ENCODE measurements at regions not wholly inside any gene's neighbourhood (a gene's known extent, or its start where the extent isn't known, plus 50 kb on each side); places are given as distances from the start of the nearest gene placed in this dataset.

DNA sequence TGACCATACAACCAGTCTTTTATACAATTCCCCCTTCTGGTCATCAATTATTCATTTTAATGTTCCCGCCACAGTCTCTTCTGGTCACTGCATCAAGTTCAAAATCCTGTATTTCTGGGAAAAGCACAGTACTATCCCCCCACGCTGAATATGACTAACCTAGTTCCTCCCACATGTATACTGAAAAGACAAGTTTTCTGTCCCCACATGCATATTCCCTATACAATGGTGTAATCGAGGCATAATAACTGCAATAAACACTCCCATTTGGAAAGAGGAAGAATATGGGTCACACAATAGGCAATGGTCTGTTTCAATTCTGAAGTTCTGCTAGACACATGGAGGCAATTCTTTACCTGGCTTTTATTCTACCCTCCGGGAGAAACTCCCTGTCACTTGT is 344.9 kb downstream of the EFNA5 start:
- peaks cover 13% of the 10 kb centered on the region for H3K4me1 ChIP-seq (ENCODE audit: insufficient read depth, low read length, poor library complexity, severe bottlenecking)
- POLR2A ChIA-PET (ENCODE audit: low non-redundant PET), result no interaction called here

GRCh38 chr5:107324809-107325208 is 345.9 kb downstream of the EFNA5 start:
- intact Hi-C loops (cut with micrococcal nuclease; ENCODE audit: unreplicated experiment), result no loop called here
- Histone ChIP-seq H3K4me1 (ENCODE audit: insufficient read depth, low read length, poor library complexity, severe bottlenecking) (peaks cover 14% of the 10 kb centered on the region), H3K27ac (ENCODE audit: low read depth, low read length, poor library complexity, severe bottlenecking) (no peak overlapping the region), H3K9me3 (ENCODE audit: low read depth, low read length, poor library complexity, severe bottlenecking) (no peaks in the 10 kb centered on the region), H3K27me3 (replicated peaks; ENCODE audit: insufficient read depth, low read depth, low read length, poor library complexity) (no peaks in the 10 kb centered on the region), H3K36me3 (ENCODE audit: insufficient read depth, low read length, poor library complexity, severe bottlenecking) (no peaks in the 10 kb centered on the region), H3K4me3 (ENCODE audit: low read depth, low read length, poor library complexity, severe bottlenecking) (no peak overlapping the region)
- TF ChIP-seq EZH2 (IDR thresholded peaks at IDR 0.05; ENCODE audit: borderline replicate concordance, low read depth, low read length, poor library complexity, severe bottlenecking), result no peak
- TF ChIP-seq CTCF (conservative IDR thresholded peaks at IDR 0.05; ENCODE audit: low read depth, low read length), result no peak
- no peak for DNase-seq (ENCODE audit: low spot score)
- ChIA-PET POLR2A (ENCODE audit: low non-redundant PET) (no interaction called here), CTCF (no interaction called here)
- no TSS peak for BruUV-seq (replicated peaks)

More for the DNA sequence above, 344.9 kb downstream of the EFNA5 start:
- no peaks in the 10 kb centered on the region for H3K9me3 ChIP-seq (ENCODE audit: low read depth, low read length, poor library complexity, severe bottlenecking)
- no peak overlapping the region for H3K27ac ChIP-seq (ENCODE audit: low read depth, low read length, poor library complexity, severe bottlenecking)
- CTCF ChIA-PET, result no interaction called here
- TF ChIP-seq CTCF (conservative IDR thresholded peaks at IDR 0.05; ENCODE audit: low read depth, low read length) (no peak), EZH2 (IDR thresholded peaks at IDR 0.05; ENCODE audit: borderline replicate concordance, low read depth, low read length, poor library complexity, severe bottlenecking) (no peak)
- H3K27me3 ChIP-seq (replicated peaks; ENCODE audit: insufficient read depth, low read depth, low read length, poor library complexity), result no peaks in the 10 kb centered on the region
- H3K36me3 ChIP-seq (ENCODE audit: insufficient read depth, low read length, poor library complexity, severe bottlenecking), result no peaks in the 10 kb centered on the region
- intact Hi-C loops (cut with micrococcal nuclease; ENCODE audit: unreplicated experiment), result no loop called here
- no peak overlapping the region for H3K4me3 ChIP-seq (ENCODE audit: low read depth, low read length, poor library complexity, severe bottlenecking)
- DNase-seq (ENCODE audit: low spot score), result no peak
- BruUV-seq (replicated peaks), result no TSS peak

DNA sequence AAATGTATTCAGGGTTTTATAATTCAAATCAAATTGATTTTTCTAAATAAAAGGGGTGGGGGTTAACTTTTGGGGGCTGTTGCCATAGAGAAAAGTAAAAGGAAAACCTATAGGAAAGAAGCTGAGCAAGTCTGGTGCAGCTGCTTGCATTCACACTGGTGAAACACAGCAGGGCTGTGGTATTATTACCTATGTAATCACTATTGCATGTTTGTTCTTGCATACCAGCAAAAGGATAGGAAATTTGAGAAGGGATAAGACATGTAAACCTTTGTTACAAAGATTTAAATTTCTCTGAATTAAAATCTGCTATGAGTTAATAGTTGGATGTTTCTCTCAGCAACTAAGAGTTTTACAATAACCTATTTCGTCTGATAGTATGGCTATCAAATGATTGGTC is 346.7 kb downstream of the EFNA5 start:
- Histone ChIP-seq H3K4me3 (ENCODE audit: low read depth, low read length, poor library complexity, severe bottlenecking) (no peak overlapping the region), H3K27ac (ENCODE audit: low read depth, low read length, poor library complexity, severe bottlenecking) (no peak overlapping the region), H3K9me3 (ENCODE audit: low read depth, low read length, poor library complexity, severe bottlenecking) (no peaks in the 10 kb centered on the region), H3K4me1 (ENCODE audit: insufficient read depth, low read length, poor library complexity, severe bottlenecking) (peaks cover 15% of the 10 kb centered on the region), H3K36me3 (ENCODE audit: insufficient read depth, low read length, poor library complexity, severe bottlenecking) (no peaks in the 10 kb centered on the region), H3K27me3 (replicated peaks; ENCODE audit: insufficient read depth, low read depth, low read length, poor library complexity) (no peaks in the 10 kb centered on the region)
- CTCF ChIA-PET, result no interaction called here
- POLR2A ChIA-PET (ENCODE audit: low non-redundant PET), result no interaction called here
- intact Hi-C loops (cut with micrococcal nuclease; ENCODE audit: unreplicated experiment), result no loop called here
- DNase-seq (ENCODE audit: low spot score), result no peak
- no TSS peak for BruUV-seq (replicated peaks)
- TF ChIP-seq EZH2 (IDR thresholded peaks at IDR 0.05; ENCODE audit: borderline replicate concordance, low read depth, low read length, poor library complexity, severe bottlenecking), result no peak
- TF ChIP-seq CTCF (conservative IDR thresholded peaks at IDR 0.05; ENCODE audit: low read depth, low read length), result no peak

Measured in A673 (cell line).